NCI-H2196 treated with DMSO at 0.1 percent for 48 hours (cell line): ENCODE measurements at regions not wholly inside any gene's neighbourhood (a gene's known extent, or its start where the extent isn't known, plus 50 kb on each side); places are given as distances from the start of the nearest gene placed in this dataset.
A peak's percentile ranks its signal among the peaks of the same experiment; 100 is the strongest.

Experiments
- DNase-seq: peaks from one replicate; lab custom pipeline; 2025; ENCODE audit not compliant: unreplicated experiment; lab: John Stamatoyannopoulos, UW

- no peak for DNase-seq
These were observed 261.1 kb upstream of the FN1 start for GRCh38 chr2:215697003-215697402.

GRCh38 chr2:215695861-215696260 lies 260.0 kb upstream of the FN1 start:
- DNase-seq = no peak

- DNase-seq = no peak
These were observed 258.2 kb upstream of the FN1 start for GRCh38 chr2:215693999-215694580.

GRCh38 chr2:215693193-215693998 lies 257.5 kb upstream of the FN1 start:
- DNase-seq = no peak

GRCh38 chr2:215692387-215693079 lies 256.7 kb upstream of the FN1 start:
- no peak for DNase-seq

- DNase-seq = no peak
These were observed 255.5 kb upstream of the FN1 start for GRCh38 chr2:215691346-215691745.

- no peak for DNase-seq
These were observed 251.5 kb upstream of the FN1 start for GRCh38 chr2:215687149-215688031.

- no peak for DNase-seq
These were observed 249.5 kb upstream of the FN1 start for GRCh38 chr2:215685238-215685990.

GRCh38 chr2:215684448-215685237 lies 248.8 kb upstream of the FN1 start:
- DNase-seq = no peak

- no peak for DNase-seq
These were observed 247.4 kb upstream of the FN1 start for GRCh38 chr2:215683295-215683694.

- DNase-seq = no peak
These were observed 246.1 kb upstream of the FN1 start for GRCh38 chr2:215681799-215682596.

- DNase-seq = peak; percentile 79
These were observed 245.0 kb upstream of the FN1 start for GRCh38 chr2:215680605-215681598.

GRCh38 chr2:215678094-215678493 lies 242.2 kb upstream of the FN1 start:
- no peak for DNase-seq

- no peak for DNase-seq
These were observed 241.6 kb upstream of the FN1 start for GRCh38 chr2:215677481-215677880.

- no peak for DNase-seq
These were observed 236.5 kb upstream of the FN1 start for GRCh38 chr2:215672406-215672805.

- DNase-seq = no peak
These were observed 235.8 kb upstream of the FN1 start for GRCh38 chr2:215671691-215672090.

GRCh38 chr2:215671244-215671643 lies 235.4 kb upstream of the FN1 start:
- DNase-seq = no peak

GRCh38 chr2:215670396-215670795 lies 234.5 kb upstream of the FN1 start:
- DNase-seq = no peak
